Nephron progenitor cell (in vitro differentiated cells): ENCODE measurements at regions not wholly inside any gene's neighbourhood (a gene's known extent, or its start where the extent isn't known, plus 50 kb on each side); places are given as distances from the start of the nearest gene placed in this dataset.

Experiments used
- DNase-seq: peaks from one replicate; pipeline ENCODE4 v3.0.0; 2021
- H3K27ac Mint-ChIP-seq: 2 replicates; pipeline ENCODE4 v1.8.0; 2021; ENCODE audit warnings: mild to moderate bottlenecking, moderate library complexity, mixed read lengths
- H3K27me3 Mint-ChIP-seq: 2 replicates; pipeline ENCODE4 v1.8.0; 2021; ENCODE audit warnings: mild to moderate bottlenecking, low read depth, mixed read lengths; ENCODE audit not compliant: poor library complexity
- H3K36me3 Mint-ChIP-seq: 2 replicates; pipeline ENCODE4 v1.8.0; 2021; ENCODE audit warnings: low read depth, mixed read lengths
- H3K4me1 Mint-ChIP-seq: 2 replicates; pipeline ENCODE4 v1.8.0; 2021; ENCODE audit warnings: mixed read lengths
- H3K4me3 Mint-ChIP-seq: 2 replicates; pipeline ENCODE4 v1.8.0; 2021; ENCODE audit warnings: mild to moderate bottlenecking, moderate library complexity, mixed read lengths
- H3K9me3 Mint-ChIP-seq: 2 replicates; pipeline ENCODE4 v1.8.0; 2021; ENCODE audit warnings: mild to moderate bottlenecking, moderate library complexity, mixed read lengths
- TF ChIP-seq, protein P1 (sequence below): fragments of 200-600 bp; sonication (generic); IDR thresholded peaks from 2 replicates; pipeline ENCODE4 v1.5.0; 2021; ENCODE audit warnings: antibody characterized with exemption

DNA sequence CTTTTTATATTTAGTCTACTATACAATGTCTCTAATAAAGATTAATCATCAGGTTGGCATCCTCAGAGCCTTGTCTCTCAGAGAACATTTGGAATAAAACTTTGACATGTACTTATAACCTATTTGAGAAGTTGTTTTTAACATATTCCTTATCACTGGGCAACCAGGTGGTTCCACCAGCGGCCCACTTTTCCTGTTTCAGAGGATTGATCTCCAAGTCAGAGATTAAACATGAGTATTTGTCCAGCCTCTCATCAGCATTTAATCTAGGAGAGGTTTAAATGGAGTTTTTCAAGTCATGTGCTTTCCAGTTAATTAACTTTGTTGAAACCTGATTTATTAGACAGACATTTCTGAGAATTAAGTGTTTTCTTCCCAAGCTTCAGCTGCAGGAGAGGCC is 345.5 kb downstream of the GRXCR1 start:
- no peak for DNase-seq
- TF ChIP-seq, protein P1, sequence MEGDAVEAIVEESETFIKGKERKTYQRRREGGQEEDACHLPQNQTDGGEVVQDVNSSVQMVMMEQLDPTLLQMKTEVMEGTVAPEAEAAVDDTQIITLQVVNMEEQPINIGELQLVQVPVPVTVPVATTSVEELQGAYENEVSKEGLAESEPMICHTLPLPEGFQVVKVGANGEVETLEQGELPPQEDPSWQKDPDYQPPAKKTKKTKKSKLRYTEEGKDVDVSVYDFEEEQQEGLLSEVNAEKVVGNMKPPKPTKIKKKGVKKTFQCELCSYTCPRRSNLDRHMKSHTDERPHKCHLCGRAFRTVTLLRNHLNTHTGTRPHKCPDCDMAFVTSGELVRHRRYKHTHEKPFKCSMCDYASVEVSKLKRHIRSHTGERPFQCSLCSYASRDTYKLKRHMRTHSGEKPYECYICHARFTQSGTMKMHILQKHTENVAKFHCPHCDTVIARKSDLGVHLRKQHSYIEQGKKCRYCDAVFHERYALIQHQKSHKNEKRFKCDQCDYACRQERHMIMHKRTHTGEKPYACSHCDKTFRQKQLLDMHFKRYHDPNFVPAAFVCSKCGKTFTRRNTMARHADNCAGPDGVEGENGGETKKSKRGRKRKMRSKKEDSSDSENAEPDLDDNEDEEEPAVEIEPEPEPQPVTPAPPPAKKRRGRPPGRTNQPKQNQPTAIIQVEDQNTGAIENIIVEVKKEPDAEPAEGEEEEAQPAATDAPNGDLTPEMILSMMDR: no peak
- Mint-ChIP-seq H3K36me3 (no peaks in the 10 kb centered on the region), H3K27ac (no peak overlapping the region), H3K9me3 (no peaks in the 10 kb centered on the region), H3K4me3 (no peak overlapping the region), H3K27me3 (peaks cover 3% of the 10 kb centered on the region), H3K4me1 (peaks cover 21% of the 10 kb centered on the region)

GRCh38 chr4:43238585-43238984 is 346.1 kb downstream of the GRXCR1 start:
- Mint-ChIP-seq H3K4me3 (no peak overlapping the region), H3K27ac (no peak overlapping the region), H3K4me1 (peaks cover 21% of the 10 kb centered on the region), H3K36me3 (no peaks in the 10 kb centered on the region), H3K9me3 (no peaks in the 10 kb centered on the region), H3K27me3 (peaks cover under 1% of the 10 kb centered on the region)
- no peak for DNase-seq
- TF ChIP-seq, protein P1: no peak

GRCh38 chr4:43241104-43241503 is 348.6 kb downstream of the GRXCR1 start:
- peaks cover 21% of the 10 kb centered on the region for H3K4me1 Mint-ChIP-seq
- no peak overlapping the region for H3K4me3 Mint-ChIP-seq
- no peak overlapping the region for H3K27ac Mint-ChIP-seq
- no peaks in the 10 kb centered on the region for H3K36me3 Mint-ChIP-seq
- TF ChIP-seq, protein P1: no peak
- H3K9me3 Mint-ChIP-seq: no peaks in the 10 kb centered on the region
- no peak for DNase-seq
- H3K27me3 Mint-ChIP-seq: no peaks in the 10 kb centered on the region

- Mint-ChIP-seq H3K27ac (no peak overlapping the region), H3K4me1 (peaks cover 14% of the 10 kb centered on the region), H3K4me3 (no peak overlapping the region), H3K36me3 (no peaks in the 10 kb centered on the region), H3K27me3 (no peaks in the 10 kb centered on the region), H3K9me3 (no peaks in the 10 kb centered on the region)
- no peak for DNase-seq
- TF ChIP-seq, protein P1: no peak
Observed at GRCh38 chr4:43242606-43243005, 350.1 kb downstream of the GRXCR1 start.

DNA sequence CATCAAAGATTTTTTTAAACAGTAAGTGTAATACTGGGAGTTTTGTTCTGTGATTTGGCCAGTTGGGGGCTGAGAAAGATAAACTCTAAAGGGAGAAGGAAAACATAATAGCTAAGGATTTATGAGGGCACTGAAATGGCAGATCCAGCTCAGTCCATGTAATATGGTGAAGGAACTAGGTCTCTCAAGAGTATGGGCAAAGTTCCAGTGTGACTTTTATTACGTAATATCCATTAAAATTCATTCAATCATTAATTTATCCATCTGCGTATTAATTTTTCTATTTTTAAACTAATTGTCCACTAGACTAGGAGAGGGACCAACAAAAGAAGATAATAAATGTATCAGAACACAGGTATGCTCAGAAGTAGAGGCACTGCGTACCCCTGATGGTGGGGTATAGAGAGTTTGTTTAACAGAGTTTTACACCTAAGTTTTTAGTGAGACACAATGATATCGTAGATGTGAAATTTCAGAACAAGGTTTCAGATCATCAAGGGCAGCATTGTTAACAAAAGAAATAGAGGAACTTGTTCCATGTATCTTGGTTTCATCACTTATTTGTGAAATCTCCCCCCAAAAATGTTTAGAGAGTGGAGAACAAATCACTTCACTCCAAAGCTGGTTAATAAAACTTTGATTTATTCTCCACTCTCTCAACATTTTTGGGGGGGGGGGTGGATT is 351.1 kb downstream of the GRXCR1 start:
- Mint-ChIP-seq H3K36me3 (no peaks in the 10 kb centered on the region), H3K9me3 (no peaks in the 10 kb centered on the region), H3K27ac (no peak overlapping the region), H3K4me1 (peaks cover 11% of the 10 kb centered on the region), H3K27me3 (no peaks in the 10 kb centered on the region), H3K4me3 (no peak overlapping the region)
- no peak for DNase-seq
- TF ChIP-seq, protein P1: no peak

DNA sequence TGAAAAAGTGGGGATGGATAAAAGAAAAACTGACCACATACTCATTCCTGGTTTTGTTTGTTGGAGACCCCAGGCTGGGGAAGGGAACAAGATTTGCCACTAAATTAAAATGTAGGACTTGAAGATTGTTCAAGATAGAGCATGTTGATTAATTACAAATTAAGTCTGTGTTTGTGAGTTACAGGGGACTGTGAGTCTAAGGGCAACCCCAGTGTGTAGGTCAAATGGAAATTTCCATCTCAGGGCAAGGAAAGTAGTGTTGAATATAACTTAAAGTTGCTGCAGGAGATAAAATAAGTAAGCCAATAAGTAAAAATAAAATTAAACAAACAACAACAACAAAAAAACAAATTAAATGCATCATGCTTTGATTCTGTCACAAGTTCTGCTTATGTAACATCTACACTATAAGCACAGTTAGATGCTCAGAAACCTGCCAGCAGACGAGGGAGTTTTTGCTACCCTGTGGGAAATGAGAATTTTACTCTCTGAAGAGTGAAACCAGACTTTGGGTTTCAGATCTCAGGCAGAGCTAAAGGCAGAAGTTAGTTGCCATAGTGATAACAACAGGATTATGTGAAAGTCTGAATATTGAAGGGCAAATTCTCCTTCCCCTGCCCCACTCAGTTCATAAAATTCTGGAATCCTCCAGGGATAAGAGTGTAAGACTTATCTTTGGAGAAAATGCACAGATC is 352.3 kb downstream of the GRXCR1 start:
- TF ChIP-seq, protein P1: no peak
- Mint-ChIP-seq H3K9me3 (no peaks in the 10 kb centered on the region), H3K36me3 (no peaks in the 10 kb centered on the region), H3K27me3 (no peaks in the 10 kb centered on the region), H3K4me3 (no peak overlapping the region), H3K4me1 (peaks cover 1% of the 10 kb centered on the region), H3K27ac (no peak overlapping the region)
- no peak for DNase-seq
